ENCODE measurements at regions not wholly inside any gene's neighbourhood (a gene's known extent, or its start where the extent isn't known, plus 50 kb on each side); places are given as distances from the start of the nearest gene placed in this dataset.

DNA sequence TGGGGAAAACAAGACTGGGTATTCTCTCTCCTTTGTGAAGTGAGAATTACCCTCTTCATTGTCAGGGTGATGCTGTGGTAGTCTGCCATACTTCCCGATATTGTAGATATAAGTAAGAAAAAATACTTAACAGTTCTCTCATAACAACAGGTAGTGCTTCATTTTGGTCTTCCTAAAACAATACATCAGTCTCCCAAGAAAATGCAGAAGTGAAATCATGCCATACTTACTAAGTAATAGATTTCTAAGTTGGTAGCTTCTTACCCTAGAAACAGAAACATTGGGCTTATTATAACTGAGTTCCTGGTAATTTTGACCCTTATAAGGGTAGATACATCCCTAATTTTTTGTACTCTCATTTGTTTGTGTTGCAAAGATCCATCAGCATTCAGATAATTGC is 460.7 kb upstream of the DCC start:
- TF ChIP-seq CTCF (conservative IDR thresholded peaks at IDR 0.05): no peak
- TF ChIP-seq ZFX (IDR thresholded peaks at IDR 0.05): no peak
- no peak overlapping the region for H3K27ac ChIP-seq

DNA sequence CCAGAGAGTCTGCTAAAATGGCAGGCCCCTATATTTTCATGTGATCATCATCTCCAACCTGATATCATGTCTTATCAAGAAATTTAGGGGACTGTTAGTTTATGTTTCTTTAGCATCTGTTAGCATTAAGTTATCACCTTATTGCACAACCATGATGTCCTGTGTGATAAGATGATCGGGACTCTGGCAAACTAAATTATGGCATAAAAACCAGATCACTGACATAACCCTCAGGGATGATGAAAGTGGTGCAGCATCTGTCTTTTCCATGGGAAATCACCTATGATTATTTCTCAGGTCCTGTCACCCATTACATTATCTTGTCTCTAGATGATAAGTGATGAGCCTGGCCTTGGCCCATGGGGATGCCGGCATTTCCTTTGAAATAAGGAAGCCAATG is 458.6 kb upstream of the DCC start:
- TF ChIP-seq ZFX (IDR thresholded peaks at IDR 0.05): no peak
- no peak for TF ChIP-seq CTCF (conservative IDR thresholded peaks at IDR 0.05)
- no peak overlapping the region for H3K27ac ChIP-seq

DNA sequence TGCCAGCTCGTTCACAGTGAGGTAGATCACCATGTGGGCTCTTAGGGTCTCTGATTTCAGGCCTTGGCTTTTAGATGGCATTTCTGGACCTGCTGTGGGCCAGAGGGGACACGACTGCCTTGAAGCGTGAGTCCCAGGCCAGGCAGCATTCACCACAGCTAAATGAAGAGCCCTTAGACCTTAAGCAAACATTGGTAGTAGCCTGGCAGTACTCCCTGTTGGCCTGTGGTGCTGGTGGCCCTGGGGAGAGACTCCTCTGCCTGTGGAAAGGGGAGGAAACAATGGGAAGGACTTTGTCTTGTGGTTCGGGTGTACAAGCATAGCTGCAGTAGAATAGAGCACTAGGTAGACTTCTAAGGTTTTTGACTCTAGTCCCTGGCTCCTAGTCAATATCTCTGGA is 456.0 kb upstream of the DCC start:
- TF ChIP-seq ZFX (IDR thresholded peaks at IDR 0.05) (no peak), CTCF (conservative IDR thresholded peaks at IDR 0.05) (no peak)
- H3K27ac ChIP-seq: no peak overlapping the region

DNA sequence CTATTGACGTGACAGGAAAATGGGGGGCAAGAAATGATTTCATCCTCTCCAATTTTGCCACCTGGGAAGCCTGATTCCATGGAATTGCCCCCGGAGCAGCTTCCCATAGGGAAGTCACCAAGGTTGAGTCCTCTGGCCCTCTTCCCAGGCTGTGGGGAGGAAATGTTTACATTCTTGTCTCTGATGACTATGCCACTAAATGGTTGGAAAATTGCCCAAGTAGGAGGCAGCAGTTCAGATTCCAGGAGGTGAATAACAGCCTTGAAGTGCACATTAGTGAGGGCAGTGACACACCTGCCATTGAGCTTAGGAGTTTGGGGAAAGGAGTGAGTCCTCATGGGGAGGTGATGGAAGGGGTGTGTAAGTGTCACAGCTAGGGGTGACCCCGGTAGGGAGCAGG is 449.2 kb upstream of the DCC start:
- H3K27ac ChIP-seq: no peak overlapping the region
- TF ChIP-seq ZFX (IDR thresholded peaks at IDR 0.05): no peak
- TF ChIP-seq CTCF (conservative IDR thresholded peaks at IDR 0.05): no peak

- TF ChIP-seq ZFX (IDR thresholded peaks at IDR 0.05): no peak
- no peak for TF ChIP-seq CTCF (conservative IDR thresholded peaks at IDR 0.05)
- no peak overlapping the region for H3K27ac ChIP-seq
Measured at GRCh38 chr18:51891876-51892275, 448.1 kb upstream of the DCC start.

- no peak for TF ChIP-seq CTCF (conservative IDR thresholded peaks at IDR 0.05)
- TF ChIP-seq ZFX (IDR thresholded peaks at IDR 0.05): no peak
- H3K27ac ChIP-seq: no peak overlapping the region
Measured at GRCh38 chr18:51897884-51898283, 442.1 kb upstream of the DCC start.

GRCh38 chr18:51907687-51908597 is 432.1 kb upstream of the DCC start:
- TF ChIP-seq CTCF (conservative IDR thresholded peaks at IDR 0.05): no peak
- no peak for TF ChIP-seq ZFX (IDR thresholded peaks at IDR 0.05)
- no peak overlapping the region for H3K27ac ChIP-seq

Measured in C4-2B (cell line).